Neural cell (in vitro differentiated cells): ENCODE measurements at regions not wholly inside any gene's neighbourhood (a gene's known extent, or its start where the extent isn't known, plus 50 kb on each side); places are given as distances from the start of the nearest gene placed in this dataset.

Experiments
- EZH2 ChIP-seq: fragments of 200-600, 300-800 bp; shearing (Covaris generic), sonication (generic); IDR thresholded peaks from 2 replicates; pipeline ENCODE4 v1.6.1; 2014; ENCODE audit warnings: antibody characterized with exemption, low read length, borderline replicate concordance, mild to moderate bottlenecking; ENCODE audit not compliant: insufficient read depth, poor library complexity, severe bottlenecking
- POLR2AphosphoS5 ChIP-seq: IDR thresholded peaks from 2 replicates; pipeline ENCODE4 v1.6.1; 2012
- RAD21 ChIP-seq: fragments of 450-650 bp; conservative IDR thresholded peaks from 2 replicates; pipeline ENCODE4 v1.6.1; 2014; ENCODE audit warnings: antibody characterized with exemption, mild to moderate bottlenecking, moderate library complexity
- REST ChIP-seq: IDR thresholded peaks from 2 replicates; pipeline ENCODE4 v1.6.1; 2012; ENCODE audit warnings: borderline replicate concordance
- TF ChIP-seq, protein P1 (sequence below): fragments of 450-650 bp; IDR thresholded peaks from 2 replicates; pipeline ENCODE4 v1.5.1; 2014; ENCODE audit warnings: antibody characterized with exemption, mild to moderate bottlenecking, moderate library complexity; ENCODE audit not compliant: poor library complexity, severe bottlenecking

GRCh38 chr18:43932140-43932539, 654.9 kb upstream of the SYT4 start:
- TF ChIP-seq, protein P1, sequence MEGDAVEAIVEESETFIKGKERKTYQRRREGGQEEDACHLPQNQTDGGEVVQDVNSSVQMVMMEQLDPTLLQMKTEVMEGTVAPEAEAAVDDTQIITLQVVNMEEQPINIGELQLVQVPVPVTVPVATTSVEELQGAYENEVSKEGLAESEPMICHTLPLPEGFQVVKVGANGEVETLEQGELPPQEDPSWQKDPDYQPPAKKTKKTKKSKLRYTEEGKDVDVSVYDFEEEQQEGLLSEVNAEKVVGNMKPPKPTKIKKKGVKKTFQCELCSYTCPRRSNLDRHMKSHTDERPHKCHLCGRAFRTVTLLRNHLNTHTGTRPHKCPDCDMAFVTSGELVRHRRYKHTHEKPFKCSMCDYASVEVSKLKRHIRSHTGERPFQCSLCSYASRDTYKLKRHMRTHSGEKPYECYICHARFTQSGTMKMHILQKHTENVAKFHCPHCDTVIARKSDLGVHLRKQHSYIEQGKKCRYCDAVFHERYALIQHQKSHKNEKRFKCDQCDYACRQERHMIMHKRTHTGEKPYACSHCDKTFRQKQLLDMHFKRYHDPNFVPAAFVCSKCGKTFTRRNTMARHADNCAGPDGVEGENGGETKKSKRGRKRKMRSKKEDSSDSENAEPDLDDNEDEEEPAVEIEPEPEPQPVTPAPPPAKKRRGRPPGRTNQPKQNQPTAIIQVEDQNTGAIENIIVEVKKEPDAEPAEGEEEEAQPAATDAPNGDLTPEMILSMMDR: no peak
- TF ChIP-seq RAD21 (no peak), EZH2 (no peak), POLR2AphosphoS5 (no peak), REST (no peak)
